Liver (tissue), 7 donors: ENCODE measurements at regions not wholly inside any gene's neighbourhood (a gene's known extent, or its start where the extent isn't known, plus 50 kb on each side); places are given as distances from the start of the nearest gene placed in this dataset.

ENCODE experiments used
- DNase-seq: peaks from one replicate; pipeline ENCODE4 v3.0.0-alpha.2; 2017; ENCODE audit warnings: low spot score
- H3K27ac ChIP-seq, 2 donors: one replicate each; pipeline ENCODE4 v1.7.0; 2013; ENCODE audit warnings: inconsistent platforms in 2 of 2, low read length in 2 of 2, control low read depth in 1 of 2, low read depth in 1 of 2, mild to moderate bottlenecking in 1 of 2
- H3K27me3 ChIP-seq, 4 donors: one replicate each; pipeline versions ENCODE4 v1.6.1 to v1.7.0; 2013; ENCODE audit warnings: low read length in 3 of 4, inconsistent platforms in 1 of 4, mild to moderate bottlenecking in 1 of 4, moderate library complexity in 1 of 4; ENCODE audit not compliant: control insufficient read depth in 4 of 4, insufficient read depth in 4 of 4
- H3K36me3 ChIP-seq, 4 donors: one replicate each; pipeline versions ENCODE4 v1.6.1 to v1.7.0; 2013; ENCODE audit warnings: low read length in 3 of 4, mild to moderate bottlenecking in 3 of 4, low read depth in 1 of 4, moderate library complexity in 1 of 4; ENCODE audit not compliant: control insufficient read depth in 4 of 4, insufficient read depth in 3 of 4
- H3K4me1 ChIP-seq, 4 donors: one replicate each; pipeline versions ENCODE4 v1.6.1 to v1.7.0; 2013; ENCODE audit warnings: low read length in 3 of 4, mild to moderate bottlenecking in 3 of 4, moderate library complexity in 1 of 4; ENCODE audit not compliant: control insufficient read depth in 4 of 4, insufficient read depth in 4 of 4
- H3K4me3 ChIP-seq, 3 donors: one replicate each; pipeline versions ENCODE4 v1.6.1 to v1.7.0; 2013; ENCODE audit warnings: low read length in 3 of 3, control low read depth in 1 of 3, low read depth in 1 of 3, mild to moderate bottlenecking in 1 of 3
- H3K9ac ChIP-seq, 2 donors: one replicate each; pipeline ENCODE4 v1.7.0; 2013; ENCODE audit warnings: low read length in 2 of 2, mild to moderate bottlenecking in 2 of 2, moderate library complexity in 2 of 2, control low read depth in 1 of 2, low read depth in 1 of 2
- H3K9me3 ChIP-seq, 4 donors: one replicate each; pipeline versions ENCODE4 v1.6.1 to v1.7.0; 2013; ENCODE audit warnings: low read length in 3 of 4; ENCODE audit not compliant: control insufficient read depth in 4 of 4
- ATF3 ChIP-seq: IDR thresholded peaks from 2 replicates; pipeline ENCODE4 v1.6.1; 2016; ENCODE audit warnings: antibody characterized with exemption
- FOXA1 ChIP-seq: IDR thresholded peaks from 2 replicates; pipeline ENCODE4 v1.6.1; 2016; ENCODE audit warnings: antibody characterized with exemption
- FOXA2 ChIP-seq: IDR thresholded peaks from 2 replicates; pipeline ENCODE4 v1.6.1; 2016; ENCODE audit warnings: antibody characterized with exemption
- GABPA ChIP-seq, 2 donors: IDR thresholded peaks in 1 of 2; conservative IDR thresholded peaks in 1 of 2; 2 replicates each; pipeline ENCODE4 v1.6.1; 2016; ENCODE audit warnings: antibody characterized with exemption in 2 of 2, mild to moderate bottlenecking in 1 of 2, moderate library complexity in 1 of 2
- NR2F2 ChIP-seq: IDR thresholded peaks from 2 replicates; pipeline ENCODE4 v1.6.1; 2016; ENCODE audit warnings: antibody characterized with exemption
- RAD21 ChIP-seq, 2 donors: IDR thresholded peaks; 2 replicates each; pipeline ENCODE4 v1.6.1; 2016; ENCODE audit warnings: antibody characterized with exemption in 2 of 2, mild to moderate bottlenecking in 2 of 2
- REST ChIP-seq: IDR thresholded peaks from 2 replicates; pipeline ENCODE4 v1.6.1; 2016; ENCODE audit warnings: antibody characterized with exemption, mild to moderate bottlenecking
- RXRA ChIP-seq, 2 donors: IDR thresholded peaks; 2 replicates each; pipeline ENCODE4 v1.6.1; 2017 to 2018; ENCODE audit warnings: antibody characterized with exemption in 2 of 2, mild to moderate bottlenecking in 1 of 2
- SP1 ChIP-seq: IDR thresholded peaks from 2 replicates; pipeline ENCODE4 v1.6.1; 2018; ENCODE audit warnings: antibody characterized with exemption, mild to moderate bottlenecking
- TAF1 ChIP-seq: conservative IDR thresholded peaks from 2 replicates; pipeline ENCODE4 v1.6.1; 2016; ENCODE audit warnings: antibody characterized with exemption, mild to moderate bottlenecking
- ZBTB33 ChIP-seq: IDR thresholded peaks from 2 replicates; pipeline ENCODE4 v1.6.1; 2016; ENCODE audit warnings: antibody characterized with exemption
- WGBS: extraction: QIAGEN DNeasy Blood & Tissue Kit; methylation state at CpG from one replicate; pipeline ENCODE4 v1.1.7; 2013; 5-methylcytosine and 5-hydroxymethylcytosine counted together
- donor health status: healthy.
- donor health status: healthy.
- donor health status: healthy.
- donor health status: healthy.

GRCh38 chr12:46535907-46536306, 163.3 kb upstream of the SLC38A2 start:
- Histone ChIP-seq H3K4me1 (no peaks in the 10 kb centered on the region), H3K27me3 (no peaks in the 10 kb centered on the region), H3K9ac (no peak overlapping the region), H3K36me3 (no peaks in the 10 kb centered on the region), H3K4me3 (no peak overlapping the region), H3K9me3 (no peaks in the 10 kb centered on the region), H3K27ac (no peak overlapping the region)
- DNase-seq, result no peak
- no peak for TF ChIP-seq FOXA1
- TF ChIP-seq NR2F2, result no peak
- 78% methylated on average over 6 of the region's 6 CpGs for WGBS

- H3K9ac ChIP-seq, result no peak overlapping the region
- TF ChIP-seq GABPA (IDR thresholded peaks at IDR 0.05 in 1 of 2, conservative IDR thresholded peaks at IDR 0.05 in 1 of 2) (no peak), RXRA (IDR thresholded peaks at IDR 0.05) (no peak), FOXA2 (no peak), NR2F2 (no peak), REST (no peak), SP1 (no peak), FOXA1 (no peak), ZBTB33 (no peak), ATF3 (no peak)
- no peaks in the 10 kb centered on the region for H3K4me1 ChIP-seq
- no peaks in the 10 kb centered on the region for H3K27me3 ChIP-seq
- H3K9me3 ChIP-seq, result no peaks in the 10 kb centered on the region
- DNase-seq, result no peak
- no peaks in the 10 kb centered on the region for H3K36me3 ChIP-seq
- 91% methylated on average over 3 of the region's 3 CpGs for WGBS
- no peak overlapping the region for H3K27ac ChIP-seq
- no peak overlapping the region for H3K4me3 ChIP-seq
These were observed 162.8 kb upstream of the SLC38A2 start for GRCh38 chr12:46535376-46535775.

- Histone ChIP-seq H3K27me3 (no peaks in the 10 kb centered on the region), H3K27ac (no peak overlapping the region), H3K36me3 (no peaks in the 10 kb centered on the region), H3K4me3 (no peak overlapping the region), H3K4me1 (no peaks in the 10 kb centered on the region), H3K9me3 (no peaks in the 10 kb centered on the region), H3K9ac (no peak overlapping the region)
- TF ChIP-seq ATF3 (no peak), TAF1 (no peak), RAD21 (IDR thresholded peaks at IDR 0.05) (peak in 1 of 2 donors; percentile 15), FOXA2 (no peak)
- 83% methylated on average over 1 of the region's 1 CpG for WGBS
- no peak for DNase-seq
These were observed 161.8 kb upstream of the SLC38A2 start for GRCh38 chr12:46534327-46534840.
